ENCODE measurements at regions not wholly inside any gene's neighbourhood (a gene's known extent, or its start where the extent isn't known, plus 50 kb on each side); places are given as distances from the start of the nearest gene placed in this dataset.

GRCh38 chr10:52858722-52859121, 86.1 kb upstream of the MBL2 start:
- TF ChIP-seq CTCF (IDR thresholded peaks at IDR 0.05) = no peak
- TF ChIP-seq POLR2A (IDR thresholded peaks at IDR 0.05) = no peak
